T-helper 1 cell (primary cell): ENCODE measurements at regions not wholly inside any gene's neighbourhood (a gene's known extent, or its start where the extent isn't known, plus 50 kb on each side); places are given as distances from the start of the nearest gene placed in this dataset.

ENCODE experiments used
- DNase-seq, 5 donors: peaks; one replicate each; pipeline ENCODE4 v3.0.0-alpha.2; 2012 to 2020

DNA sequence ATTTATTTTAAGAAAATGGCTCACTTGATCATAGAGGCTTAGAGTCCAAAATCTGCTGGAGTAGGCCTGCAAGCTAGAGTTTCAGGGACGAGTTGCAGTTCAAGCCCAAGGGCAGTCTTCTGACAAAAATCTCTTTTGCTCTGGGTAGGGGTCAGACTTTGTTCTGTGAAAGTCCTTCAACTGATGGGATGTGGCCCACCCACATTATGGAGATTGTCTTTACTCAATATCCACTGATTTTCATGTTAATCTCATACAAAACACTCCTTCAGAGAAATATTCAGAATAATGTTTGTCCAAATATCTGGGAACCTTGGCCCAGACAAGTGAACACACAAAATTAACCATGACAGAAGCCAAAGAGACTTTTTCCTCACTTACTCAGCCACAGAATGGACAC lies 98.6 kb upstream of the RSPO3 start:
- no peak for DNase-seq

- no peak for DNase-seq
Observed at GRCh38 chr6:127022302-127022701, 96.2 kb upstream of the RSPO3 start.

GRCh38 chr6:127023001-127023778 lies 95.3 kb upstream of the RSPO3 start:
- no peak for DNase-seq

DNA sequence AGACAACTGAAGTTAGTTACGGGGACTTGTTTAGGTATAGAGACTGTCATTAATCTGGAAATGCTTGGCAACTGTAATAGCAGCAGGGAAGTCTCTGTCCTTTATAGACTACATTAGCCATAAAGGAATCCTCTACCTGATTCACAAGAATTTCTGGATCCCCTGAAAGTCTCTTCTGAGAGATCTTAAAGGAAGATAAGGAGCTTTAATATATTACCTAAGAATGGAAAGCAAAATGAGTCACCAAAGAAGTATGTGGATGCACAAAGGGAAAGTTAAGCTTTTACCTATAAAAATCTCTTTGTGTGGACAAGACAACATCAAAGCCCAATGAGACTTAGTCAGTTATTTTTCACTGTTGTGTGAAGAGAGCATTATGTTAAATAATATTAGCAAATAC lies 92.2 kb upstream of the RSPO3 start:
- no peak for DNase-seq

GRCh38 chr6:127030111-127030510 lies 88.4 kb upstream of the RSPO3 start:
- DNase-seq, result no peak

DNA sequence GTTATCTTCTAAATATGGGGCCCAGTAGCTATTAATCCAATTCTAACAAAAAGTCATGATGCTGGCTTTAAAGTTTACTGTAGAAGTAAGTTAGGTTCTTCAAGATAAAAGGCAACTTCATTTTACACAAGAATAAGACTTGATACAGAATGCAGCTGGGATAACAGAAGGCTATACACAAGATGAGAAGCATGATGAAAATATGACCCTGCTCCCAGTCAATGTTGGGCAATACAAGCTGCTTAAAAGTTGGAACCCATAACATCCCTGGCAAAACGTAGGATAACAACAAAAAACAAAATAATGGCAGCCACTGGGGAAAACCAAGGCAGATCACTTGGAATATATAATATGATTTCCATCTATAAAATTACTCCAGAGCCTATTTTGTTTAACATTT lies 87.6 kb upstream of the RSPO3 start:
- DNase-seq, result no peak

- no peak for DNase-seq
Observed at GRCh38 chr6:127031511-127031910, 87.0 kb upstream of the RSPO3 start.

- DNase-seq, result no peak
Observed at GRCh38 chr6:127032971-127033370, 85.5 kb upstream of the RSPO3 start.

DNA sequence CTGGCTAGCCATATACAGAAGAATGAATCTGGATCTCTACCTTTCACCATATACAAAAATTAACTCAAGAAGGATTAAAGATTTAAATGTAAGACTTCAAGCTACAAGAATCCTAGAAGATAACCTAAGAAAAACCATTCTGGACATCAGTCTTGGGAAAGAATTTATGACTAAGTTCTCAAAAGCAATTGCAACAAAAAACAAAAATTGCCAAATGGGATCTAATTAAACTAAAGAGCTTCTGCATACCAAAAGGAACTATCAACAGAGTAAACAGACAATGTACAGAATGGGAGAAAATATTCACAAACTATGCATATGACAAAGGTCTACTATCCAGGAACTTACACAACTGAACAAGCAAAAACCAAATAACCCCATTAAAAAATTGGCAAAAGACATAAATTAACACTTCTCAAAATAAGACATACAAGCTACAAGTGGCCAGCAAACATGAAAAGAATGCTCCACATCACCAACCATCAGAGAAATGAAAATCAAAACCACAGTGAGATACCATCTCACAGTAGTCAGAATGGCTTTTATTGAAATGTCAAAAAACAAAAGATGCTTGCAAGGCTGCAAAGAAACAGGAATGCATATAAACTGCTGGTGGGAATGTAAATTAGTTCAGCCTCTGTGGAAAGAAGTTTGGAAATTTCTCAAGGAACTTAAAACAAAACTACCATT lies 66.8 kb upstream of the RSPO3 start:
- DNase-seq, result no peak

DNA sequence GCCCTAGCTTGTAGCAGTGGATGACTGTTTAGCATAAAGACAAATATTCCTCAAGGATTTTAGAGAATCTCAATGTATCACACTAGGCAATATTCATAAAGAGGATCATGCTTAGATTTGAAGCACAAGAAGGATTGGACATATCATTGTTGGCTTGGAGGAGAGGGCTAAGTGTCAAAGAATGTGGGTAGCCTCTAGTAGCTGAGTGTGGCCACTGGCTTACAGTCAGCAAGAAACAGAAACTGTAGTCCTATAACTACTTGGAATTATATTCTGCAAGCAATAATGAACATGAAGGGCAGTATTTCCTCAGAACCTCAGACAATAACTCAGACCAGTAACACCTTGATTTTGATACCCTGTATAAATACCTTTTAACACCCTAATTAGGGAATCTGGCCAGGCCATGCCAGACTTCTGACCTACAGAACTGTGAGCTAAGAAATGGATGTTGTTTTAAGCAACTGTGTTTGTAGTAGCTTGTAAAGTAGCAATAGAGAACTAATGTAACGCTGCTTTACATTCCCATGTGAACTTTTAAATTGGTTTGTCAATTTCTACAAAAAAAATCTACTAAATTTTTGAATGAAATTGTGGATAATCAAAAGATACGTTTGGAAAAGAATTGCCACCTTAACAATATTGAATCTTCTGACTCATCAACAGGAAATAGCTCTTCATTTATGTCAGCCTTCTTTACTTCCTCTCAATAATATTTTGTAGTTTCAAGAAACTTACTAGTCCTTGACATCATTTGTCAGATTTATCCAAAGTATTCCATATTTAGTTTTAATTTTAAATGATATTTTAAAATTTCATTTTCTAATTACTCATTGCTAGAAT lies 65.2 kb upstream of the RSPO3 start:
- DNase-seq, result no peak

- no peak for DNase-seq
Observed at GRCh38 chr6:127053875-127054235, 64.6 kb upstream of the RSPO3 start.

- no peak for DNase-seq
Observed at GRCh38 chr6:127058027-127058426, 60.4 kb upstream of the RSPO3 start.

GRCh38 chr6:127058936-127059335 lies 59.5 kb upstream of the RSPO3 start:
- DNase-seq, result no peak
